ENCODE measurements at regions not wholly inside any gene's neighbourhood (a gene's known extent, or its start where the extent isn't known, plus 50 kb on each side); places are given as distances from the start of the nearest gene placed in this dataset.
A peak's percentile ranks its signal among the peaks of the same experiment; 100 is the strongest.
"Not testable (repeated sequence)": the region's sequence is repeated elsewhere in the genome, so short reads cannot be mapped to it uniquely, and the experiment has no call there.

- no peak overlapping the region for H3K27ac ChIP-seq
- no peak for DNase-seq (ENCODE audit: low read depth, low spot score)
Measured at GRCh38 chr9:26789959-26790358, 102.6 kb downstream of the CAAP1 start.

GRCh38 chr9:26786564-26786963 lies 106.0 kb downstream of the CAAP1 start:
- H3K27ac ChIP-seq = no peak overlapping the region
- DNase-seq (ENCODE audit: low read depth, low spot score) = no peak

- no peak for DNase-seq (ENCODE audit: low read depth, low spot score)
- H3K27ac ChIP-seq = no peak overlapping the region
Measured at GRCh38 chr9:26782899-26783298, 109.7 kb downstream of the CAAP1 start.

- H3K27ac ChIP-seq = no peak overlapping the region
- no peak for DNase-seq (ENCODE audit: low read depth, low spot score)
Measured at GRCh38 chr9:26781906-26782305, 110.7 kb downstream of the CAAP1 start.

- not testable (repeated sequence) for H3K27ac ChIP-seq; DNase-seq (ENCODE audit: low read depth, low spot score)
Measured at GRCh38 chr9:26780307-26780706, 112.3 kb downstream of the CAAP1 start.

- no peak for DNase-seq (ENCODE audit: low read depth, low spot score)
- peak overlapping the region; percentile 29 for H3K27ac ChIP-seq
Measured at GRCh38 chr9:26779062-26779461, 113.5 kb downstream of the CAAP1 start.

GRCh38 chr9:26775391-26775790 lies 117.2 kb downstream of the CAAP1 start:
- no peak for DNase-seq (ENCODE audit: low read depth, low spot score)
- H3K27ac ChIP-seq = no peak overlapping the region

GRCh38 chr9:26773056-26773455 lies 119.5 kb downstream of the CAAP1 start:
- H3K27ac ChIP-seq = no peak overlapping the region
- no peak for DNase-seq (ENCODE audit: low read depth, low spot score)

- no peak overlapping the region for H3K27ac ChIP-seq
- no peak for DNase-seq (ENCODE audit: low read depth, low spot score)
Measured at GRCh38 chr9:26770821-26771220, 121.8 kb downstream of the CAAP1 start.

GRCh38 chr9:26768145-26768544 lies 124.5 kb downstream of the CAAP1 start:
- DNase-seq (ENCODE audit: low read depth, low spot score) = no peak
- no peak overlapping the region for H3K27ac ChIP-seq

GRCh38 chr9:26760675-26761074 lies 131.9 kb downstream of the CAAP1 start:
- H3K27ac ChIP-seq = no peak overlapping the region
- DNase-seq (ENCODE audit: low read depth, low spot score) = no peak

- DNase-seq (ENCODE audit: low read depth, low spot score) = no peak
- no peak overlapping the region for H3K27ac ChIP-seq
Measured at GRCh38 chr9:26758655-26759054, 133.9 kb downstream of the CAAP1 start.

GRCh38 chr9:26756881-26757280 lies 135.7 kb downstream of the CAAP1 start:
- no peak for DNase-seq (ENCODE audit: low read depth, low spot score)
- no peak overlapping the region for H3K27ac ChIP-seq

GRCh38 chr9:26755476-26755875 lies 137.1 kb downstream of the CAAP1 start:
- DNase-seq (ENCODE audit: low read depth, low spot score) = no peak
- H3K27ac ChIP-seq = no peak overlapping the region

- no peak overlapping the region for H3K27ac ChIP-seq
- no peak for DNase-seq (ENCODE audit: low read depth, low spot score)
Measured at GRCh38 chr9:26754509-26755164, 138.0 kb downstream of the CAAP1 start.

- H3K27ac ChIP-seq = no peak overlapping the region
- no peak for DNase-seq (ENCODE audit: low read depth, low spot score)
Measured at GRCh38 chr9:26753971-26754370, 138.6 kb downstream of the CAAP1 start.

GRCh38 chr9:26750162-26750561 lies 142.4 kb downstream of the CAAP1 start:
- no peak for DNase-seq (ENCODE audit: low read depth, low spot score)
- no peak overlapping the region for H3K27ac ChIP-seq

GRCh38 chr9:26748449-26749058 lies 144.0 kb downstream of the CAAP1 start:
- no peak overlapping the region for H3K27ac ChIP-seq
- no peak for DNase-seq (ENCODE audit: low read depth, low spot score)

- H3K27ac ChIP-seq = no peak overlapping the region
- no peak for DNase-seq (ENCODE audit: low read depth, low spot score)
Measured at GRCh38 chr9:26747611-26748010, 145.0 kb downstream of the CAAP1 start.

- H3K27ac ChIP-seq = peak overlapping the region; percentile 33
- peak; percentile 29 for DNase-seq (ENCODE audit: low read depth, low spot score)
Measured at GRCh38 chr9:26746357-26747072, 146.1 kb downstream of the CAAP1 start.

GRCh38 chr9:26745111-26745510 lies 147.5 kb downstream of the CAAP1 start:
- H3K27ac ChIP-seq = no peak overlapping the region
- DNase-seq (ENCODE audit: low read depth, low spot score) = no peak
